Putamen (tissue), 1 donor: ENCODE measurements at regions not wholly inside any gene's neighbourhood (a gene's known extent, or its start where the extent isn't known, plus 50 kb on each side); places are given as distances from the start of the nearest gene placed in this dataset.
"Not testable (repeated sequence)": the region's sequence is repeated elsewhere in the genome, so short reads cannot be mapped to it uniquely, and the experiment has no call there.

Experiments
- DNase-seq: peaks from one replicate; pipeline ENCODE4 v3.0.0-alpha.2; 2016; ENCODE audit warnings: low spot score

GRCh38 chr5:62896121-62896893, 317.7 kb downstream of the LRRC70 start:
- DNase-seq = no peak

DNA sequence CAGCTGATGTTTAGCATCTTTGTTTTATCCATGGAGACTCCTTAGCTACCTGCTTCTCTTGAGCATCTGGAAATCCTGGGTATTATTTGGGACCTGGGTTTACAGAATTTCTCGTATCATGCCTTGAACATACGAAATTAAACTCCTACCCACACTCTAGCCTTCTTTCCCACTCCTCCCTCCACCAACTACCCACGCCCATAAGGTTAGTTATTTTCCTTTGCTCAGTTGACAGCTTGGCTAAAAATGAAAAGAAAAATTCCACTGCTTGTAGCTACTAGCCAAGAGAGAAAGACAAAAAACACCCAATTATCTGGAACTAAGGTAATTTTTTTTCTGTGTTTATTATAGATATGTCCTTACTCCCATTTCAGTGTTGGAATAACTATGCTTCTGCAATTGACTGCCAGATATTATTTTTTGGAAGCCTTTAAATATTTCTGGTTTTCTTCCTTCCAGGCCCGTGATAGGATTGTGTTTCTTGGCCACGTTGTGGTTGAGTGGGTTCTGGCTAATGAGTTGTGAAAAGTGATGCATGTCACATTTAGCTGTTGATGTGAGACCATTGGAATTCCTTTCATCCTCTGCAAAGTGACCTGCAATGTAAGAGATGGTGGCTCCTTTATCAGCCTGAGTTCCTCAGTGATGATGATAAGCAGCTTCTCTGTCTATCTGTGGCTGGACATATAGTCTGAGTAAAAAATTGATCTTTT, 308.1 kb downstream of the LRRC70 start:
- DNase-seq = no peak

DNA sequence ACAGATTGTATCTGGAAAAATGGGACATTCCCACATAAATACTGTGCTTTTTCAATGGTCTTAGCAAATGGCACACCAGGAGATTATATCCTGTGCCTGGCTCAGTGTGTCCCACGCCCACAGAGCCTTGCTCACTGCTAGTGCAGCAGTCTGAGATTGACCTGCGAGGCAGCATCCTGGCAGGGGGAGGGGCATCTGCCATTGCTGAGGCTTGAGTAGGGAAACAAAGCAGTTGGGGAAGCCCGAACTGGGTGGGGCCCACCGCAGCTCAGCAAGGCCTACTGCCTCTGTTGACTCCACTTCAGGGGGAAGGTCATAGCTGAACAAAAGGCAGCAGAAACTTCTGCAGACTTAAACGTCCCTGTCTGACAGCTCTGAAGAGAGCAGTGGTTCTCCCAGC, 258.7 kb downstream of the LRRC70 start:
- DNase-seq = not testable (repeated sequence)

GRCh38 chr5:62829604-62829986, 251.0 kb downstream of the LRRC70 start:
- no peak for DNase-seq

DNA sequence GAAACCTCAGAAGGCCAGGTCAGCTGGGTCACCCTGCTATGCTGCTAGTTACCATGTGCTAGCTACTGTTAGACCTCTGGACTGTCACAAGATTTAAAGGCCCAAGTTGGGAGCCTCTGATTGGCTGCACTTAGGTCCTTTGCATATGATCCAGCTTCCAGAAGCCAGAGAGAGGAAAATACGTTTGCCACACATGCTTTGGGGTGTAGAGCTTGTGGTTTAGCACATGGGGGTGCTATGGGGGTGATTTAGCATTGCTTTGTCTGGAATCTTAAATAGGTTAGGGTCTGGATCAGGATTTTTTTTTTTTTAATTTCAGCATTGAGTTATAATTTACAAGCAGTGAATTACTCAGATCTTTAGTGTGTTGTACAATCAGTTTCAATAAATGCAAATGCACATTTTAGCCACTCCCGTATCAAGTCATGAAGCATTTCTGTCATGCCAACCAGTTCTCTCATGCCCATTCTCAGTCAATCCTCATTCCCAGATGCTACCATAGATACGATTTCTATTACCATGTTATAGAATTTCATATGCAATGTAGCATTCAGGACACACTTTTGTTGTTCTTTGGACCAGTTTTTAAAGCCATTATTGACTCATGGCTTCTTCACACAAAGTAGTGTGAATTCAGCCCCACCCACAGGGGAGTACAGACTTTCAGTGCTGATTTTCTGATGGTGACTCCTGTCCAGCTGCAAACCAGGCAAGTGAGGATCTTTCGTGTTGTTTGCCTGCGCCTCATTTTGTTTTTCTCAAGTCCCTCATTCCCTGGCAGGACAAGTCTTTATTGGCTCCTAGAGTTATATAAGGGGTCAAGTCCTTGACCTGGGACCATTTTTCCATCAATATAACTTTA, 250.4 kb downstream of the LRRC70 start:
- DNase-seq = no peak

DNA sequence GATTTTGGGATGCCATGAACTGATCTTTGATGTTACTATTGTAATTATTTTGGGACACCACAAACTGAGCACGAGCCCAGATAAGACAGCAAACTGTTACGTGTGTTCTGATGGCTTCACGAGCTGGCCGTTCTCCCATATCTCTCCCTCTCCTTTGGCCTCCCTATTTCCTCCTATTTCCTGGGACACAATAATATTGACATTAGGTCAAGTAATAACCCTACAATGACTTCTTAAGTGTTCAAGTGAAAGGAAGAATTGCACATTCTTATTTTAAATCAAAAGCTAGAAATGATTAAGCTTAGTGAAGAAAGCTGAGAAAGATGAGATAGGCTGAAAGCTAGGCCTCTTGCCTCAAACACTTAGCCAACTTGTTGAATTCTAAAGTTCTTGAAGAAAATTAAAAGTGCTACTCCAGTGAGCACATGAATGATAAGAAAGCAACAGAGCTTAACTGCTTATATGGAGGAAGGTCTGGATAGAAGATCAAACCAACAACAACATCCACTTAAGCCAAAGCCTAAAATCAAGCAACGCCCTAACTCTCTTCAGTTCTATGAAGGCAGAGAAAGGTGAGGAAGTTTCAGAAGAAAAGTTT, 247.1 kb downstream of the LRRC70 start:
- no peak for DNase-seq

- DNase-seq = no peak
These were observed 246.3 kb downstream of the LRRC70 start for GRCh38 chr5:62824936-62825335.

DNA sequence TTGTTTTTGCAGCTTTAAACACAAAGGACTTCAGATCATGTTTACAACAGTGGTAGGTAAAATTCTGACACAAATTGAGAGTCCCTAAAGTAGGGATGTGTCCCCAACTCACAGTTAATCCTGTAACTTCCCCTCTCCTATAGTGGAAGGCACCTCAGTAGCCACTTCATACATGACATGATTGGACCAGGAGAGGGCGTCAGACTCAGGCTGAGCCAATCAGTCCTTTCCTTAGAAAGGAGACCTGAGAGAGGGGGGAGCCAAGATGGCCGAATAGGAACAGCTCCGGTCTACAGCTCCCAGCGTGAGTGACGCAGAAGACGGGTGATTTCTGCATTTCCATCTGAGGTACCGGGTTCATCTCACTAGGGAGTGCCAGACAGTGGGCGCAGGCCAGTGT, 238.4 kb downstream of the LRRC70 start:
- DNase-seq = not testable (repeated sequence)

- no peak for DNase-seq
These were observed 236.4 kb downstream of the LRRC70 start for GRCh38 chr5:62814991-62815390.

DNA sequence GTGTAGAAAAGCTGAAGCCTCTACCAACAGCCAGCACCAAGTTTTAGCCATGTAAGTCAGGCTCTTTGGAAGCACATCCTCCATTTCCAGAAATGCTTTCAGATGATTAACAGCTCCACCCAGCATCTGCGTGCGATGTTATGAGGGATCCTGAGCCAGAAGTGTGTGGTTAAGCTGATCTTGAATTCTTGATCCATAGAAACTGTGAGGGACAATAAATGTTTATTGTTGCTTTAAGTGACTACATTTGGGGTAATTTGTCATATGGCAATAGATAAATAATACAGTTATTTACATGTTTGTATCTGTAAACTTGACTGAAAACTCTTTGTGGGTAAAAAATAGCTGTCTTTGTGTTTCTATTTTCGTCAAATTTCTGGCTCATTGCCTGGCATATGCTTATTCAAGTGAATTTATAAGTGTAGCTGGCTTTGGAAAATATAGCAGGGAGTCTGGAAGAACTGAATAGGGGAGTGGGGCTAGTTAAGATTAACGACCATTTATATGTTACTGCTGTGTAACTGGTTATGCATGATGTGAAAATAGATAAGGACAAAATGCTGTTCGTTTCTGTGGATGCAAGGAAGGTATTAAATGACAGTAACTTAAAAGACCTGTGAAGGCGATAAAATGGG, 234.1 kb downstream of the LRRC70 start:
- DNase-seq = no peak

DNA sequence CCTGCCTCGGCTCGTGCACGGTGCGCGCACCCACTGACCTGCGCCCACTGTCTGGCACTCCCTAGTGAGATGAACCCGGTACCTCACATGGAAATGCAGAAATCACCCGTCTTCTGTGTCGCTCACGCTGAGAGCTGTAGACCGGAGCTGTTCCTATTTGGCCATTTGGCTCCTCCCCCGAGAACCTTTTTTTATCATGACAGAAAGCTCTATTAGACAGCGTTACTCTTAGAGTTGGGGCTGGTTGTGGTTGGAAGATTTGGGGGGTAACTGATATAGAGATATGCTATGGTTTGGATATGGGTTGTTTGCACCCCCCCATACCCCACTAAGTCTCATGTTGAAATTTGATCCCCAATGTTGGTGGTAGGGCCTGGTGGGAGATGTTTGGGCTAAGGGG, 226.2 kb downstream of the LRRC70 start:
- DNase-seq = not testable (repeated sequence)

GRCh38 chr5:62795926-62796325, 217.3 kb downstream of the LRRC70 start:
- no peak for DNase-seq

DNA sequence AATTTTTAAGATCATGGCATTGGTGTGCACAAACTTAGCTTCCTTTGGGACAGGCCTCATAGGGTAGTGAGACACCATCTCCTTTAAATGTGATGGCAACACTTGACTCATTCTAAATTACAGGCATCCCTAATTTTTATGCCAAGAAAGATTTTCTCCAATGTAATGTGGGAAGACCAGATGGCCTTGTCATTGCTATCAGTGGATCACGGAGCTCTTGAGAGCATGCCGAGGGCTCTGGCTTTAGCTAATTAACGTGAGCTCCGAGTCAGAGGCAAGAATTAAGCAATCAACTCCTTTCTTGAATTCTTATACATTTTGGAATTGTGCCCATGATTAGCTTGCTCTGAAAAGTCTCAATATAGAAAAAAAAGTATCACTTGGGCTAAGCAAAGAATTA, 215.8 kb downstream of the LRRC70 start:
- no peak for DNase-seq

DNA sequence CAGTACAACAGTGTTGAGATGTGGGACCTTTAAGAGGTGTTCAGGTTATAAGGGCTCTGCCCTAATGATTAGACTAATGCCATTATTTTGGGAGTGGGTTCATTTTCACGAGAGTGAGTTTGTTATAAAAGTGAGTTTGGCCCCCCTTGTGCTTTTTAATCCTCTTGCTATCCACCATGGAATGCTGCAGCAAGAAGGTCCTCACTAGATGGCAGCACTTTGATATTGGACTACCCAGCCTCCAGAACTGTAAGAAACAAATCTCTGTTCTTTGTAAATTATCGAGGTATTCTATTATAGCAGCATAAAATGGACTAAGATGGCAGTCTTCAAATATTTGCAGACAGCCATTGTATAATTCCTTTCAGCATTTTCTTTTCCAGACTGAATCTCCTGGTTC, 212.4 kb downstream of the LRRC70 start:
- DNase-seq = no peak

DNA sequence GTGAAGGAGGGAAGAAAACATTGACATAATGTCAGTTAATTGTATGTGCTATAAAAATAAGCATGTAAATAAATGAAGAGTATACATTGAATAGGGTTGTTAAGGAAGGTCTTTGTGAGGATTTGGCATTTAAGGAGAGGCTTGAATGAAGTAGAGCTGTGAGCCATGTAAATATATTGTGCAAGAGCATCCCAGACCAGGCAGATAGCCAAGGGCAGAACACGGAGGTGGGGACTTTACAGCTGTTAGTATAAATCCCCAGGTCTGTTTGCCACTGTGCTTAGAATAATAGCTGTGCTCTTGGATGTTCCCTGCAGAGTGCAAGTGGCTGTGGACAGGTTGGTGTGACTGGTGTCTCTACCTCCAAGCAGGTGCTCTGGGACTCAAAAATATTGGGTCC, 211.7 kb downstream of the LRRC70 start:
- DNase-seq = no peak

DNA sequence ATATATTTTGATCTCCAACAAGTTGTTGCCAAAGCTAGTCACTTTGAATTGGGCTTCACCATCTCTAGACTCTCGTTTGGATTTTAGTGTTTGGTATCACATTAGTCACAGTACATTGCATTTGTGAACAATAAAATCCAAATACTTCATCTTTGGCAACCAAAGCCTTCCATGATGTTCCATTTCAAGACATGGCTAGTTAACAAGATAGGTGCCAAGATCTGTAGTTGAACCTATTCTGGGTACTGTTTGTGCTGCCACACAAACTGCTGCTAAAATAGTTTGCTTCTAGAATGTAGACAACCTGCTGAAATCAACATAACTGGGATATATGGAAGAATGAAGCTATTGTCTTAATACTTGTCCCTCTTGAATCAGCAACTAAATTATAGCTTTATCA, 207.5 kb downstream of the LRRC70 start:
- DNase-seq = no peak

- no peak for DNase-seq
These were observed 207.0 kb downstream of the LRRC70 start for GRCh38 chr5:62785588-62785987.

GRCh38 chr5:62783374-62784057, 204.9 kb downstream of the LRRC70 start:
- peak; percentile 31 for DNase-seq

- DNase-seq = no peak
These were observed 202.3 kb downstream of the LRRC70 start for GRCh38 chr5:62780888-62781287.

- DNase-seq = no peak
These were observed 201.6 kb downstream of the LRRC70 start for GRCh38 chr5:62780230-62780629.

GRCh38 chr5:62779010-62779422, 200.4 kb downstream of the LRRC70 start:
- peak; percentile 55 for DNase-seq
